GM12891 (cell line): ENCODE measurements at regions not wholly inside any gene's neighbourhood (a gene's known extent, or its start where the extent isn't known, plus 50 kb on each side); places are given as distances from the start of the nearest gene placed in this dataset.

Experiments used
- POLR2A ChIP-seq: IDR thresholded peaks from 2 replicates; pipeline ENCODE4 v1.6.1; 2011; ENCODE audit warnings: low read depth, low read length, control low read depth
- POLR2AphosphoS5 ChIP-seq: IDR thresholded peaks from 2 replicates; pipeline ENCODE4 v1.6.1; 2011; ENCODE audit warnings: low read depth, low read length, control low read depth
- POU2F2 ChIP-seq: IDR thresholded peaks from 2 replicates; pipeline ENCODE4 v1.6.1; 2011; ENCODE audit warnings: low read depth, mild to moderate bottlenecking, control low read depth, low read length, moderate library complexity
- TAF1 ChIP-seq: IDR thresholded peaks from 2 replicates; pipeline ENCODE4 v1.6.1; 2011; ENCODE audit warnings: low read depth, low read length, control low read depth

GRCh38 chr13:22599156-22599555, 581.6 kb upstream of the SGCG start:
- TF ChIP-seq TAF1 (no peak), POLR2A (no peak), POLR2AphosphoS5 (no peak), POU2F2 (no peak)
